ENCODE measurements at regions not wholly inside any gene's neighbourhood (a gene's known extent, or its start where the extent isn't known, plus 50 kb on each side); places are given as distances from the start of the nearest gene placed in this dataset.

- TF ChIP-seq POLR2A (IDR thresholded peaks at IDR 0.05; ENCODE audit: low read depth, low read length), result no peak
- TF ChIP-seq TAF1 (IDR thresholded peaks at IDR 0.05; ENCODE audit: borderline replicate concordance, low read depth, low read length), result no peak
- TF ChIP-seq POLR2AphosphoS5 (IDR thresholded peaks at IDR 0.05; ENCODE audit: low read depth, low read length), result no peak
- DNase-seq (ENCODE audit: insufficient read length) (no peak), FAIRE-seq (no peak)
Measured at GRCh38 chr6:85275338-85275985, 174.4 kb upstream of the NT5E start.

GRCh38 chr6:85273870-85274269 lies 176.0 kb upstream of the NT5E start:
- no peak for TF ChIP-seq POLR2AphosphoS5 (IDR thresholded peaks at IDR 0.05; ENCODE audit: low read depth, low read length)
- FAIRE-seq (no peak), DNase-seq (ENCODE audit: insufficient read length) (no peak)

GRCh38 chr6:85273046-85273445 lies 176.8 kb upstream of the NT5E start:
- FAIRE-seq, result no peak
- no peak for DNase-seq (ENCODE audit: insufficient read length)
- no peak for TF ChIP-seq POLR2A (IDR thresholded peaks at IDR 0.05; ENCODE audit: low read depth, low read length)
- no peak for TF ChIP-seq POLR2AphosphoS5 (IDR thresholded peaks at IDR 0.05; ENCODE audit: low read depth, low read length)
- TF ChIP-seq TAF1 (IDR thresholded peaks at IDR 0.05; ENCODE audit: borderline replicate concordance, low read depth, low read length), result no peak

- no peak for FAIRE-seq
Measured at GRCh38 chr6:85272592-85272991, 177.3 kb upstream of the NT5E start.

GRCh38 chr6:85262621-85263020 lies 187.3 kb upstream of the NT5E start:
- FAIRE-seq, result no peak
- TF ChIP-seq TAF1 (IDR thresholded peaks at IDR 0.05; ENCODE audit: borderline replicate concordance, low read depth, low read length), result no peak
- no peak for TF ChIP-seq POLR2A (IDR thresholded peaks at IDR 0.05; ENCODE audit: low read depth, low read length)
- no peak for TF ChIP-seq POLR2AphosphoS5 (IDR thresholded peaks at IDR 0.05; ENCODE audit: low read depth, low read length)
- no peak for DNase-seq (ENCODE audit: insufficient read length)

More at GRCh38 chr6:85272592-85272991, 177.3 kb upstream of the NT5E start:
- no peak for DNase-seq (ENCODE audit: insufficient read length)
- no peak for TF ChIP-seq TAF1 (IDR thresholded peaks at IDR 0.05; ENCODE audit: borderline replicate concordance, low read depth, low read length)
- TF ChIP-seq POLR2AphosphoS5 (IDR thresholded peaks at IDR 0.05; ENCODE audit: low read depth, low read length), result no peak
- TF ChIP-seq POLR2A (IDR thresholded peaks at IDR 0.05; ENCODE audit: low read depth, low read length), result no peak

- DNase-seq (ENCODE audit: insufficient read length) (no peak), FAIRE-seq (no peak)
- TF ChIP-seq POLR2AphosphoS5 (IDR thresholded peaks at IDR 0.05; ENCODE audit: low read depth, low read length), result no peak
Measured at GRCh38 chr6:85261271-85261670, 188.6 kb upstream of the NT5E start.

- TF ChIP-seq POLR2A (IDR thresholded peaks at IDR 0.05; ENCODE audit: low read depth, low read length) (no peak), POLR2AphosphoS5 (IDR thresholded peaks at IDR 0.05; ENCODE audit: low read depth, low read length) (no peak)
- DNase-seq (ENCODE audit: insufficient read length), result no peak
- no peak for FAIRE-seq
Measured at GRCh38 chr6:85255661-85256060, 194.2 kb upstream of the NT5E start.

GRCh38 chr6:85252552-85252951 lies 197.3 kb upstream of the NT5E start:
- FAIRE-seq (no peak), DNase-seq (ENCODE audit: insufficient read length) (no peak)
- no peak for TF ChIP-seq POLR2A (IDR thresholded peaks at IDR 0.05; ENCODE audit: low read depth, low read length)
- no peak for TF ChIP-seq POLR2AphosphoS5 (IDR thresholded peaks at IDR 0.05; ENCODE audit: low read depth, low read length)
- TF ChIP-seq TAF1 (IDR thresholded peaks at IDR 0.05; ENCODE audit: borderline replicate concordance, low read depth, low read length), result no peak

- no peak for DNase-seq (ENCODE audit: insufficient read length)
- no peak for FAIRE-seq
Measured at GRCh38 chr6:85252085-85252484, 197.8 kb upstream of the NT5E start.

GRCh38 chr6:85251300-85251699 lies 198.6 kb upstream of the NT5E start:
- FAIRE-seq (no peak), DNase-seq (ENCODE audit: insufficient read length) (no peak)
- TF ChIP-seq POLR2AphosphoS5 (IDR thresholded peaks at IDR 0.05; ENCODE audit: low read depth, low read length), result no peak
- TF ChIP-seq POLR2A (IDR thresholded peaks at IDR 0.05; ENCODE audit: low read depth, low read length), result no peak
- no peak for TF ChIP-seq TAF1 (IDR thresholded peaks at IDR 0.05; ENCODE audit: borderline replicate concordance, low read depth, low read length)

More at GRCh38 chr6:85252085-85252484, 197.8 kb upstream of the NT5E start:
- TF ChIP-seq TAF1 (IDR thresholded peaks at IDR 0.05; ENCODE audit: borderline replicate concordance, low read depth, low read length) (no peak), POLR2AphosphoS5 (IDR thresholded peaks at IDR 0.05; ENCODE audit: low read depth, low read length) (no peak), POLR2A (IDR thresholded peaks at IDR 0.05; ENCODE audit: low read depth, low read length) (no peak)

- FAIRE-seq (no peak), DNase-seq (ENCODE audit: insufficient read length) (no peak)
- TF ChIP-seq TAF1 (IDR thresholded peaks at IDR 0.05; ENCODE audit: borderline replicate concordance, low read depth, low read length) (no peak), POLR2AphosphoS5 (IDR thresholded peaks at IDR 0.05; ENCODE audit: low read depth, low read length) (no peak), POLR2A (IDR thresholded peaks at IDR 0.05; ENCODE audit: low read depth, low read length) (no peak)
Measured at GRCh38 chr6:85250586-85251220, 199.2 kb upstream of the NT5E start.

- DNase-seq (ENCODE audit: insufficient read length) (no peak), FAIRE-seq (no peak)
- TF ChIP-seq POLR2AphosphoS5 (IDR thresholded peaks at IDR 0.05; ENCODE audit: low read depth, low read length) (no peak), POLR2A (IDR thresholded peaks at IDR 0.05; ENCODE audit: low read depth, low read length) (no peak), TAF1 (IDR thresholded peaks at IDR 0.05; ENCODE audit: borderline replicate concordance, low read depth, low read length) (no peak)
Measured at GRCh38 chr6:85245004-85245403, 204.9 kb upstream of the NT5E start.

Measured in GM12892 (cell line).